SK-N-SH (cell line): ENCODE measurements at regions not wholly inside any gene's neighbourhood (a gene's known extent, or its start where the extent isn't known, plus 50 kb on each side); places are given as distances from the start of the nearest gene placed in this dataset.
"Not testable (repeated sequence)": the region's sequence is repeated elsewhere in the genome, so short reads cannot be mapped to it uniquely, and the experiment has no call there.

Experiments
- CTCF ChIA-PET: fragments of 300-600, 350-600 bp; formaldehyde crosslinking; extraction: SDS; loops from one replicate; lab custom pipeline; 2021; lab: Yijun Ruan, JAX
- POLR2A ChIA-PET: fragments of 350-600 bp; sonication (Branson Sonifier 250); formaldehyde crosslinking; extraction: SDS; loops from one replicate; lab custom pipeline; 2020; ENCODE audit warnings: antibody characterized with exemption, inconsistent platforms; lab: Yijun Ruan, JAX
- DNase-seq: peaks from one replicate; pipeline ENCODE4 v3.0.0; 2012
- H2AFZ ChIP-seq: fragments of 200-600 bp; sonication (generic); 2 replicates; pipeline ENCODE4 v1.8.1; 2016; ENCODE audit warnings: antibody characterized with exemption, mild to moderate bottlenecking, low read depth
- H3F3A ChIP-seq: fragments of 200-600 bp; sonication (generic); replicated peaks from 2 replicates; pipeline ENCODE3; 2016; ENCODE audit warnings: antibody characterized with exemption, mild to moderate bottlenecking; ENCODE audit not compliant: insufficient read depth
- H3K27ac ChIP-seq, 2 experiments: fragments of 200-500 bp in 1 of 2; fragments of 200-600 bp in 1 of 2; sonication (Bioruptor generic) in 1 of 2; sonication (generic), shearing (Covaris generic) in 1 of 2; 2 replicates each; pipeline versions ENCODE4 v1.5.1 to v1.6.1; 2014 to 2016; ENCODE audit warnings: low read depth in 2 of 2, inconsistent platforms in 1 of 2, low read length in 1 of 2, mild to moderate bottlenecking in 1 of 2, mixed read lengths in 1 of 2
- H3K27me3 ChIP-seq: fragments of 200-600 bp; sonication (generic), shearing (Covaris generic); 2 replicates; pipeline ENCODE4 v1.6.1; 2016; ENCODE audit warnings: mixed run types; ENCODE audit not compliant: insufficient read depth
- H3K36me3 ChIP-seq, 2 experiments: fragments of 200-500 bp in 1 of 2; fragments of 200-600 bp in 1 of 2; sonication (Bioruptor generic) in 1 of 2; sonication (generic) in 1 of 2; replicated peaks in 1 of 2; 2 replicates each; pipeline versions ENCODE3 to v1.5.1; 2014 to 2016; ENCODE audit warnings: low read length in 1 of 2, mild to moderate bottlenecking in 1 of 2; ENCODE audit not compliant: insufficient read depth in 2 of 2, control insufficient read depth in 1 of 2
- H3K4me1 ChIP-seq, 2 experiments: fragments of 200-500 bp in 1 of 2; fragments of 200-600 bp in 1 of 2; sonication (Bioruptor generic) in 1 of 2; sonication (generic), shearing (Covaris generic) in 1 of 2; 2 replicates each; pipeline versions ENCODE4 v1.5.1 to v1.6.1; 2014 to 2016; ENCODE audit warnings: low read depth in 1 of 2, low read length in 1 of 2, mixed run types in 1 of 2; ENCODE audit not compliant: insufficient read depth in 2 of 2, control insufficient read depth in 1 of 2
- H3K4me2 ChIP-seq: fragments of 200-600 bp; sonication (generic), shearing (Covaris generic); 2 replicates; pipeline ENCODE4 v1.6.1; 2017; ENCODE audit warnings: mixed run types
- H3K4me3 ChIP-seq, 2 experiments: fragments of 200-500 bp in 1 of 2; fragments of 200-600 bp in 1 of 2; sonication (Bioruptor generic) in 1 of 2; sonication (generic), shearing (Covaris generic) in 1 of 2; 2 replicates each; pipeline versions ENCODE4 v1.5.1 to v1.8.1; 2014 to 2016; ENCODE audit warnings: low read depth in 2 of 2, inconsistent platforms in 1 of 2, low read length in 1 of 2, mild to moderate bottlenecking in 1 of 2, mixed read lengths in 1 of 2, moderate library complexity in 1 of 2
- H3K79me2 ChIP-seq: fragments of 200-600 bp; sonication (generic); 2 replicates; pipeline ENCODE4 v1.8.1; 2017; ENCODE audit warnings: mild to moderate bottlenecking; ENCODE audit not compliant: insufficient read depth
- H3K9ac ChIP-seq: fragments of 200-600 bp; sonication (generic); 2 replicates; pipeline ENCODE4 v1.6.1; 2017; ENCODE audit warnings: mixed run types
- H3K9me2 ChIP-seq: fragments of 200-600 bp; sonication (generic); 2 replicates; pipeline ENCODE4 v1.6.1; 2017; ENCODE audit warnings: mixed run types
- H3K9me3 ChIP-seq: fragments of 200-600 bp; sonication (generic); 2 replicates; pipeline ENCODE4 v1.6.1; 2017; ENCODE audit warnings: mixed run types, mild to moderate bottlenecking, moderate library complexity
- H4K20me1 ChIP-seq: fragments of 200-600 bp; sonication (generic); 2 replicates; pipeline ENCODE4 v1.6.1; 2017; ENCODE audit warnings: mild to moderate bottlenecking, mixed run types; ENCODE audit not compliant: insufficient read depth
- CHD2 ChIP-seq: fragments of 150-350 bp; IDR thresholded peaks from 2 replicates; pipeline ENCODE4 v1.6.1; 2018; ENCODE audit warnings: low read length; ENCODE audit not compliant: partially characterized antibody
- FOXM1 ChIP-seq: IDR thresholded peaks from 2 replicates; pipeline ENCODE4 v1.4.0; 2012; ENCODE audit warnings: low read depth, mild to moderate bottlenecking
- YY1 ChIP-seq: IDR thresholded peaks from 2 replicates; pipeline ENCODE4 v1.4.0; 2012; ENCODE audit warnings: low read depth, mild to moderate bottlenecking
- WGBS: methylation state at CpG from one replicate; pipeline ENCODE4 v1.1.6; 2017; ENCODE audit warnings: low lambda C conversion rate; 5-methylcytosine and 5-hydroxymethylcytosine counted together
- TF ChIP-seq, protein P1 (sequence below): IDR thresholded peaks from 2 replicates; pipeline ENCODE4 v1.4.0; 2012; ENCODE audit warnings: low read depth
- TF ChIP-seq, protein P2 (sequence below): IDR thresholded peaks from 2 replicates; pipeline ENCODE4 v1.4.0; 2012; ENCODE audit warnings: low read depth, borderline replicate concordance
- TF ChIP-seq, protein P3 (sequence below): fragments of 200-600 bp; sonication (generic); IDR thresholded peaks from 2 replicates; pipeline ENCODE4 v1.6.1; 2017; ENCODE audit warnings: antibody characterized with exemption, mild to moderate bottlenecking, moderate library complexity
- TF ChIP-seq, protein P4 (sequence below): IDR thresholded peaks from 2 replicates; pipeline ENCODE4 v1.6.1; 2012; ENCODE audit warnings: mild to moderate bottlenecking, low read depth, low read length, moderate library complexity

DNA sequence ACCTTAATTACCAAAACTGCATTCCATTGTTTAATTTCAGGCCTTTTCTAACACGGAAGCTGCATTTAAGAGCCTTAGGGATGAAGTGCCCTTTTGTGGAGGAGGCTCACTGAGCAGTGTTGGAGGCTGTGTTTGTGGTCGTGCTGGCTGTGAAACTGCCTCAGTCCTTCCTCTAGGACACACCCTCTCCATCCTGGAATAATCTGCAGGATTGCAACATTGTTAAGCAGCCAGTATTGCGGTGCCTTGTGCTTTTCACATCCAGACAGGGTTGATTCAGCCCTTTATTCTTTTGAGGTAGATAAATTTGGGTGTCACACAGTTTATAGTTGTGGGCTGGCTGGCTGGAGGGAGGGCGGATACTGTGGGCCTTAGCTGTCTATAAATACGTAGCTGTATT lies 141.6 kb downstream of the CDRT15L2 start:
- H3K27ac ChIP-seq = no peak overlapping the region
- ChIA-PET POLR2A (no interaction called here), CTCF (no interaction called here)
- peaks cover 0 to 3% of the 10 kb centered on the region in 2 experiments; a peak in 1 of 4 replicates for H3K4me1 ChIP-seq
- DNase-seq = no peak
- TF ChIP-seq, protein P1, sequence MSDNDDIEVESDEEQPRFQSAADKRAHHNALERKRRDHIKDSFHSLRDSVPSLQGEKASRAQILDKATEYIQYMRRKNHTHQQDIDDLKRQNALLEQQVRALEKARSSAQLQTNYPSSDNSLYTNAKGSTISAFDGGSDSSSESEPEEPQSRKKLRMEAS = no peak
- TF ChIP-seq, protein P2, sequence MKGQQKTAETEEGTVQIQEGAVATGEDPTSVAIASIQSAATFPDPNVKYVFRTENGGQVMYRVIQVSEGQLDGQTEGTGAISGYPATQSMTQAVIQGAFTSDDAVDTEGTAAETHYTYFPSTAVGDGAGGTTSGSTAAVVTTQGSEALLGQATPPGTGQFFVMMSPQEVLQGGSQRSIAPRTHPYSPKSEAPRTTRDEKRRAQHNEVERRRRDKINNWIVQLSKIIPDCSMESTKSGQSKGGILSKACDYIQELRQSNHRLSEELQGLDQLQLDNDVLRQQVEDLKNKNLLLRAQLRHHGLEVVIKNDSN = no peak
- TF ChIP-seq CHD2 = no peak
- TF ChIP-seq, protein P3, sequence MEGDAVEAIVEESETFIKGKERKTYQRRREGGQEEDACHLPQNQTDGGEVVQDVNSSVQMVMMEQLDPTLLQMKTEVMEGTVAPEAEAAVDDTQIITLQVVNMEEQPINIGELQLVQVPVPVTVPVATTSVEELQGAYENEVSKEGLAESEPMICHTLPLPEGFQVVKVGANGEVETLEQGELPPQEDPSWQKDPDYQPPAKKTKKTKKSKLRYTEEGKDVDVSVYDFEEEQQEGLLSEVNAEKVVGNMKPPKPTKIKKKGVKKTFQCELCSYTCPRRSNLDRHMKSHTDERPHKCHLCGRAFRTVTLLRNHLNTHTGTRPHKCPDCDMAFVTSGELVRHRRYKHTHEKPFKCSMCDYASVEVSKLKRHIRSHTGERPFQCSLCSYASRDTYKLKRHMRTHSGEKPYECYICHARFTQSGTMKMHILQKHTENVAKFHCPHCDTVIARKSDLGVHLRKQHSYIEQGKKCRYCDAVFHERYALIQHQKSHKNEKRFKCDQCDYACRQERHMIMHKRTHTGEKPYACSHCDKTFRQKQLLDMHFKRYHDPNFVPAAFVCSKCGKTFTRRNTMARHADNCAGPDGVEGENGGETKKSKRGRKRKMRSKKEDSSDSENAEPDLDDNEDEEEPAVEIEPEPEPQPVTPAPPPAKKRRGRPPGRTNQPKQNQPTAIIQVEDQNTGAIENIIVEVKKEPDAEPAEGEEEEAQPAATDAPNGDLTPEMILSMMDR = no peak
- TF ChIP-seq, protein P4, sequence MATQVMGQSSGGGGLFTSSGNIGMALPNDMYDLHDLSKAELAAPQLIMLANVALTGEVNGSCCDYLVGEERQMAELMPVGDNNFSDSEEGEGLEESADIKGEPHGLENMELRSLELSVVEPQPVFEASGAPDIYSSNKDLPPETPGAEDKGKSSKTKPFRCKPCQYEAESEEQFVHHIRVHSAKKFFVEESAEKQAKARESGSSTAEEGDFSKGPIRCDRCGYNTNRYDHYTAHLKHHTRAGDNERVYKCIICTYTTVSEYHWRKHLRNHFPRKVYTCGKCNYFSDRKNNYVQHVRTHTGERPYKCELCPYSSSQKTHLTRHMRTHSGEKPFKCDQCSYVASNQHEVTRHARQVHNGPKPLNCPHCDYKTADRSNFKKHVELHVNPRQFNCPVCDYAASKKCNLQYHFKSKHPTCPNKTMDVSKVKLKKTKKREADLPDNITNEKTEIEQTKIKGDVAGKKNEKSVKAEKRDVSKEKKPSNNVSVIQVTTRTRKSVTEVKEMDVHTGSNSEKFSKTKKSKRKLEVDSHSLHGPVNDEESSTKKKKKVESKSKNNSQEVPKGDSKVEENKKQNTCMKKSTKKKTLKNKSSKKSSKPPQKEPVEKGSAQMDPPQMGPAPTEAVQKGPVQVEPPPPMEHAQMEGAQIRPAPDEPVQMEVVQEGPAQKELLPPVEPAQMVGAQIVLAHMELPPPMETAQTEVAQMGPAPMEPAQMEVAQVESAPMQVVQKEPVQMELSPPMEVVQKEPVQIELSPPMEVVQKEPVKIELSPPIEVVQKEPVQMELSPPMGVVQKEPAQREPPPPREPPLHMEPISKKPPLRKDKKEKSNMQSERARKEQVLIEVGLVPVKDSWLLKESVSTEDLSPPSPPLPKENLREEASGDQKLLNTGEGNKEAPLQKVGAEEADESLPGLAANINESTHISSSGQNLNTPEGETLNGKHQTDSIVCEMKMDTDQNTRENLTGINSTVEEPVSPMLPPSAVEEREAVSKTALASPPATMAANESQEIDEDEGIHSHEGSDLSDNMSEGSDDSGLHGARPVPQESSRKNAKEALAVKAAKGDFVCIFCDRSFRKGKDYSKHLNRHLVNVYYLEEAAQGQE = no peak
- no peak for TF ChIP-seq FOXM1
- no peak for TF ChIP-seq YY1
- no peaks in the 10 kb centered on the region for H3K9me2 ChIP-seq
- H3K36me3 ChIP-seq = no peaks in the 10 kb centered on the region
- no peaks in the 10 kb centered on the region for H3K9me3 ChIP-seq
- WGBS = 37% methylated on average over 5 of the region's 5 CpGs
- H3K27me3 ChIP-seq = no peaks in the 10 kb centered on the region
- H3K4me3 ChIP-seq = no peak overlapping the region
- H2AFZ ChIP-seq = no peak overlapping the region
- H3K4me2 ChIP-seq = no peak overlapping the region
- no peaks in the 10 kb centered on the region for H4K20me1 ChIP-seq
- no peaks in the 10 kb centered on the region for H3F3A ChIP-seq
- H3K9ac ChIP-seq = no peak overlapping the region
- no peaks in the 10 kb centered on the region for H3K79me2 ChIP-seq

DNA sequence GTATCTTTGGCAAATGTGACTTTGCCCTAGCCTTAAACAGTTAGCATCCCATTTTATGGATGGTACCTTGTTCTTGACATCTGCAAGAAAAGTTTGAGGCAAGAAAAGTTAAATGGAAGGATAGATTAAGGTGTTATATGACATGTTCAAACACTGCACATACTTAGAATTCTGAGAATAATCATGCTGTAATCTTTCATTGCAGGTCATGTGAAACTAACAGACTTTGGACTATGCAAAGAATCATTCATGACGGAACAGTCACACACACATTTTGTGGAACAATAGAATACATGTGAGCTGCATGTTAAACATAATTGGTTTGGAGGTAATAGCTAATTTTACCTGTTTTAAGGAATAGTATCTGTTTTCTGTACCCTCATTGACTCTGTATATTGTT lies 144.9 kb downstream of the CDRT15L2 start:
- POLR2A ChIA-PET, H3K36me3 ChIP-seq, H3K27me3 ChIP-seq, H3K4me2 ChIP-seq, DNase-seq, H2AFZ ChIP-seq, H3K4me3 ChIP-seq, H3K9ac ChIP-seq, H3K4me1 ChIP-seq, H3K79me2 ChIP-seq, H3F3A ChIP-seq, H3K27ac ChIP-seq, H3K9me3 ChIP-seq, H4K20me1 ChIP-seq, H3K9me2 ChIP-seq, CTCF ChIA-PET: not testable (repeated sequence)
- WGBS = 50% methylated on average over 1 of the region's 1 CpG

DNA sequence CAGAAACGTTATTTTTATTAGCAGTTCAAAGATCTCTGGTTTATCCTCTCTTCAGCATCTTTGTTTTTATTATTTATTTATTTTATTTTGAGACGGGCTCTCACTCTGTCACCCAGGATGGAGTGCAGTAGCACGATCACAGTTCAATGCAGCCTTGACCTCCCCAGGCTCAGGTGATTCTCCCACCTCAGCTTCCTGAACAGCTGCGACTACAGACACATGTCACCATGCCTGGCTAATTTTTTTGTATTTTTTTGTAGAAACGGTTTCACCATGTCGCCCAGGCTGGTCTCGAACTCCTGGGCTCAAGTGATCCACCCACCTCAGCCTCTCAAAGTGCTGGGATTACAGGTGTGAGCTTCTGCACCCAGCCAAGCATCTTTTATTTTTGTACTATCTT lies 147.7 kb downstream of the CDRT15L2 start:
- CTCF ChIA-PET, H3K9me2 ChIP-seq, H3K4me1 ChIP-seq, H3K9me3 ChIP-seq, H4K20me1 ChIP-seq, H3K4me2 ChIP-seq, H3K79me2 ChIP-seq, DNase-seq, H3K27me3 ChIP-seq, H3K36me3 ChIP-seq, H3F3A ChIP-seq, H3K9ac ChIP-seq, POLR2A ChIA-PET, H3K4me3 ChIP-seq, H3K27ac ChIP-seq, H2AFZ ChIP-seq: not testable (repeated sequence)
- 46% methylated on average over 7 of the region's 7 CpGs for whole genome bisulfite sequencing
